Activated T-helper 17 cell treated with anti-CD3 and anti-CD28 coated beads, Interleukin-2, amount 50 U/mL, for 72 hours (primary cell): ENCODE measurements at regions not wholly inside any gene's neighbourhood (a gene's known extent, or its start where the extent isn't known, plus 50 kb on each side); places are given as distances from the start of the nearest gene placed in this dataset.
"Not testable (repeated sequence)": the region's sequence is repeated elsewhere in the genome, so short reads cannot be mapped to it uniquely, and the experiment has no call there.

Experiments
- ATAC-seq: fragments of 150-1000 bp; cut with Tn5 transposase; replicated peaks from 2 replicates; pipeline ENCODE4 v1.10.0; 2021; ENCODE audit warnings: mild to moderate bottlenecking, moderate library complexity
- H3K27ac Mint-ChIP-seq: one replicate; pipeline ENCODE4 v1.8.0; 2022; ENCODE audit warnings: mixed read lengths
- H3K27me3 Mint-ChIP-seq: one replicate; pipeline ENCODE4 v1.8.0; 2022; ENCODE audit warnings: mixed read lengths
- H3K36me3 Mint-ChIP-seq: one replicate; pipeline ENCODE4 v1.8.0; 2022; ENCODE audit warnings: low read depth, mild to moderate bottlenecking, mixed read lengths
- H3K4me1 Mint-ChIP-seq: one replicate; pipeline ENCODE4 v1.8.0; 2022; ENCODE audit warnings: mixed read lengths
- H3K4me3 Mint-ChIP-seq: one replicate; pipeline ENCODE4 v1.8.0; 2022; ENCODE audit warnings: mild to moderate bottlenecking, mixed read lengths
- H3K9me3 Mint-ChIP-seq: one replicate; pipeline ENCODE4 v1.8.0; 2022; ENCODE audit warnings: mixed read lengths

- Mint-ChIP-seq H3K4me1 (no peaks in the 10 kb centered on the region), H3K27me3 (peaks cover 3% of the 10 kb centered on the region), H3K36me3 (no peaks in the 10 kb centered on the region), H3K27ac (no peak overlapping the region), H3K9me3 (no peaks in the 10 kb centered on the region), H3K4me3 (no peak overlapping the region)
- ATAC-seq = no peak
Measured at GRCh38 chr10:117463545-117463920, 79.0 kb upstream of the EMX2 start.

GRCh38 chr10:117462816-117463544 lies 79.6 kb upstream of the EMX2 start:
- ATAC-seq = no peak

GRCh38 chr10:117462424-117462792 lies 80.1 kb upstream of the EMX2 start:
- H3K4me1 Mint-ChIP-seq = no peaks in the 10 kb centered on the region
- peaks cover 9% of the 10 kb centered on the region for H3K27me3 Mint-ChIP-seq
- no peaks in the 10 kb centered on the region for H3K9me3 Mint-ChIP-seq
- H3K27ac Mint-ChIP-seq = no peak overlapping the region
- no peaks in the 10 kb centered on the region for H3K36me3 Mint-ChIP-seq
- ATAC-seq = no peak
- H3K4me3 Mint-ChIP-seq = no peak overlapping the region

More at GRCh38 chr10:117462816-117463544, 79.6 kb upstream of the EMX2 start:
- Mint-ChIP-seq H3K9me3 (no peaks in the 10 kb centered on the region), H3K27ac (no peak overlapping the region), H3K27me3 (peaks cover 7% of the 10 kb centered on the region), H3K36me3 (no peaks in the 10 kb centered on the region), H3K4me1 (no peaks in the 10 kb centered on the region), H3K4me3 (no peak overlapping the region)

GRCh38 chr10:117461766-117462423 lies 80.7 kb upstream of the EMX2 start:
- H3K4me3 Mint-ChIP-seq = no peak overlapping the region
- H3K27ac Mint-ChIP-seq = no peak overlapping the region
- H3K27me3 Mint-ChIP-seq = peaks cover 10% of the 10 kb centered on the region

GRCh38 chr10:117460846-117461765 lies 81.4 kb upstream of the EMX2 start:
- no peak overlapping the region for H3K27ac Mint-ChIP-seq
- no peak overlapping the region for H3K4me3 Mint-ChIP-seq
- ATAC-seq = no peak
- H3K27me3 Mint-ChIP-seq = peaks cover 15% of the 10 kb centered on the region
- H3K9me3 Mint-ChIP-seq = no peaks in the 10 kb centered on the region
- H3K36me3 Mint-ChIP-seq = no peaks in the 10 kb centered on the region
- no peaks in the 10 kb centered on the region for H3K4me1 Mint-ChIP-seq

More at GRCh38 chr10:117461766-117462423, 80.7 kb upstream of the EMX2 start:
- Mint-ChIP-seq H3K9me3 (no peaks in the 10 kb centered on the region), H3K36me3 (no peaks in the 10 kb centered on the region), H3K4me1 (no peaks in the 10 kb centered on the region)
- no peak for ATAC-seq

DNA sequence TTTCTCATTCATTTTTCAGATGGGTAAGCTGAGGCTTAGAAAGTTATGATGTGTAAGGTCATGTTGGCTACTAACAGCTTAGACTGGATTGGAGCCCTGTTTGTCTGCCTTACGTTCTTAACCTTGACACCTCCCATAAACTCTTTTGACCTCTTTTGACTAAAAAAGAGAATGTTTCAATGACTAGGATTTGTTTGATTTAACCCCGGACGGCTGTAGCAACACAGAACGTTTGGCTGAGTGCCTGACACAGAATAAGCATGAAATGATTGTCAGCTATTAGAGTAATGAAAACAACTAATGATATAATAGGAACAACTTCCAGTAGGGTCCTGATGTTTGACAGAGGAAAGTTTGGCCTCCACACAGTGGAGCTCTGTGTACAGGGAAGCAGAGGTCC lies 83.3 kb upstream of the PDZD8 start:
- Mint-ChIP-seq H3K27me3 (peaks cover 21% of the 10 kb centered on the region), H3K4me3 (no peak overlapping the region), H3K4me1 (no peaks in the 10 kb centered on the region), H3K36me3 (no peaks in the 10 kb centered on the region), H3K27ac (no peak overlapping the region), H3K9me3 (no peaks in the 10 kb centered on the region)
- ATAC-seq = no peak

- Mint-ChIP-seq H3K4me1 (no peaks in the 10 kb centered on the region), H3K36me3 (no peaks in the 10 kb centered on the region), H3K27me3 (peaks cover 21% of the 10 kb centered on the region), H3K27ac (no peak overlapping the region), H3K9me3 (no peaks in the 10 kb centered on the region), H3K4me3 (no peak overlapping the region)
- no peak for ATAC-seq
Measured at GRCh38 chr10:117457932-117458331, 82.7 kb upstream of the PDZD8 start.

DNA sequence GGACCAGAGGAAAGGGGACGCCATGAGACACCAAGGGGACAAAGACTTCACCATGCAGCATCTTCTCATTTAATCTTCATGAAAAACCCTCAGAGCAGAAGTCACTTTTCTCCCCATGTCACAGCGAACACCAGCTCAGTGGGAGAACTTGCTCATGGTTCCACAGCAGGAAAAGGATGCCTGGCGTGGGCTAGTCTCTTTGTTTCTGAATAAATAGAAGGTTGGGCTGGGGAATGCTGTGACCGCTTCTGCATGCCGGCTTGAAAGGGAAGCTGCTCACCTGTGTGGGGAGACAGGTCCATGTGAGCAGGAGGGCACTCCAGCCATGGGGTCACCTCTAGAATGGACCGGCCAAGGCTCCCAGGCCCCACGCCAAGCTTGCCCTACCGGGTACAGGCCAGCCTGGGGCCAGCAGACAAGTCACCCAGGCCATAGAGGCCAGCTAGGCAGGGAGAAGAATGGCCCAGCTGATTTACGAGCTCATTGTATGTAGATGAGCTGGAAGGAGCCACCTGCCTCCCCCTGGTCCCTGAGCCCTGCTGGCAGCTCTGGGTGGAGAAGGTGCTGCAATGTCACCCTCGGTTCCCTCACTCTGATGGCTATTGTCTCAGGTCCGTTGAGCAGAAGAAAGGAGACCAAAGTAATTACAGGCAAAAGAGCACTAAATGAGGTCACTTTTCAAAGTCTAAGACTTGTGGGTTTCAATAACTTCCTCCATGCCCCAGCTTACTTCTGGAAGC lies 82.0 kb upstream of the PDZD8 start:
- H3K27me3 Mint-ChIP-seq = peaks cover 24% of the 10 kb centered on the region
- H3K4me1 Mint-ChIP-seq = no peaks in the 10 kb centered on the region
- H3K36me3 Mint-ChIP-seq = no peaks in the 10 kb centered on the region
- ATAC-seq = no peak
- peaks cover 3% of the 10 kb centered on the region for H3K9me3 Mint-ChIP-seq
- H3K4me3 Mint-ChIP-seq = no peak overlapping the region
- no peak overlapping the region for H3K27ac Mint-ChIP-seq

DNA sequence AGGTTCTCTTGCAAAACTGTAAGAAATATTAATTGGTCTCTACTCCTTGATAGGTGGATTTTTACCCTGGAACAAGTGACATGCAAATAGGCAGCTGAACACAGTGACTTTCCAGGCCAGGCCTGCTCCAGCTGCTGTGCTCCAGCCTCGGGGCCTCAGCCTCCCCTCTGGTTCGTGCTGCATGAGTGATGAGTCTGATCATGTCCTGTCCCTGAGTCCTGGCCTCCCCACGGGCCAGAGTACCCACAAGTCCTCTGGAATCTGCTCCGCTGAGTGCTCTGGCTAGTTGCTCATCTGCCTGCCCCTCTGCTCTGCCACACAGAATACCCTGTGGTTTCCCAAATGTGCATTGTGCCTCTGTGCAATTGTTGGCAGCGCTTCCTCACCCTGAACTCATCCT lies 80.1 kb upstream of the PDZD8 start:
- Mint-ChIP-seq H3K4me1 (no peaks in the 10 kb centered on the region), H3K36me3 (no peaks in the 10 kb centered on the region), H3K4me3 (no peak overlapping the region), H3K27me3 (peaks cover 27% of the 10 kb centered on the region), H3K9me3 (peaks cover 3% of the 10 kb centered on the region), H3K27ac (no peak overlapping the region)
- ATAC-seq = no peak

DNA sequence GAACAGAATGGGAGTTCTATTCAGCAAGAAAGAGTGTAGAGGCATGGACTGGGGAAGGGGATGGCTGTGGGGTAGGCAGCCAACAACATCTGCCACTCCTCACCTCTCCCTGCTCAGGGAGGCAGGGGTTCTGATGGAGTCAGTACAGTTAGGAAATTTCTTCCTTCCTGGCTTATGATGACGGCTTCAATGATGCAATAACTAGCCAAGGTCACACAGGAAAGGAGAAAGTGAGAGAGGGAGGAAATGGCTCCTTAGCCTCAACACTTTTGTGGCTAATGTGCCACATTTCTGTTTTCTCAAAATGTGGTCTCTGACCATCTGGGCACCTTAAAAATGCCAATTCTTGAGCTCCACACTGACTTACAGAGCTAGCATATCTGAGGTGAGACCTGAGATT lies 79.3 kb upstream of the PDZD8 start:
- Mint-ChIP-seq H3K4me3 (no peak overlapping the region), H3K27me3 (peaks cover 27% of the 10 kb centered on the region), H3K9me3 (peaks cover 3% of the 10 kb centered on the region), H3K4me1 (no peaks in the 10 kb centered on the region), H3K36me3 (no peaks in the 10 kb centered on the region), H3K27ac (no peak overlapping the region)
- ATAC-seq = no peak

GRCh38 chr10:117453484-117453883 lies 78.2 kb upstream of the PDZD8 start:
- H3K27ac Mint-ChIP-seq, H3K9me3 Mint-ChIP-seq, H3K4me3 Mint-ChIP-seq, H3K36me3 Mint-ChIP-seq, H3K4me1 Mint-ChIP-seq, ATAC-seq: not testable (repeated sequence)
- peaks cover 24% of the 10 kb centered on the region for H3K27me3 Mint-ChIP-seq

DNA sequence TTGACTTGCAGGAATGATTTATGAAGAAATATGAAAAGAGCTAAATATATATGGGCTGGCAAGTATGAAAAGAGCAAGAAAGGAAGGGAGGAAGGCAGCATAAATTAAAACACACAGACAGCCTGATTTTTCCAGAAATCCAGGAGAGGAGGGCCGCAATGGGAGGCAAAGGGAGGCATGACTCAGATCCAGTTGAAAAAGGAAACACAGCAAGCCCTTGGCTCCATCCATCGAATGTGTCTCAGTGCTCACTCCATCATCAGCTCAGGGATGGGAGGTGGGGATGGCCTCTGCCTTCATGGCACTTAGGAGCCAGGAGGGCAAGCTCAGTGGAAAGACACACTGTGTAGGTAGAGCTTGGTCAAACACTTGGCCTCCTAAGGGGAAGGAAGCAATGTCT lies 75.7 kb upstream of the PDZD8 start:
- H3K36me3 Mint-ChIP-seq = no peaks in the 10 kb centered on the region
- H3K27ac Mint-ChIP-seq = no peak overlapping the region
- peaks cover 16% of the 10 kb centered on the region for H3K27me3 Mint-ChIP-seq
- ATAC-seq = no peak
- H3K4me3 Mint-ChIP-seq = no peak overlapping the region
- H3K4me1 Mint-ChIP-seq = no peaks in the 10 kb centered on the region
- peaks cover 17% of the 10 kb centered on the region for H3K9me3 Mint-ChIP-seq

DNA sequence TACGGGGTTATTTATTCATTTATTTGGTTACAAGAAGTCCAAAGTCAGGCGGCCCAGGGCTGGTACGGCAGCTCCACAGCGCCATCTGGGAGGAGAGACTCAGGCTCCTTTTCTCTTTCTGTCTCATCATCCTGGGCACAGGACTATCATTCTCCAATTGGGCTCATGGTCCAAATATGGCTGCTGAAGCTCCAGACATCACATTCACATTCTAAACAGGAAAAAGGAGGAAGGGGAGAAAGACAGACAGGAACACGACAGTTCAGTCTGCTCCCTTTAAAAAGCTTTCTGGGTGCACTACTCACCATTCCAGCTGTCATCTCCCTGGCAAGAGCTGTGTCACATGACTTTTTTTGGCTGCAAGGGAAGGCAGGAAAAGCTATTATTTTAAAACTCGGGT lies 74.4 kb upstream of the PDZD8 start:
- Mint-ChIP-seq H3K27ac (no peak overlapping the region), H3K9me3 (peaks cover 28% of the 10 kb centered on the region), H3K4me3 (no peak overlapping the region), H3K4me1 (no peaks in the 10 kb centered on the region), H3K36me3 (no peaks in the 10 kb centered on the region), H3K27me3 (peaks cover 19% of the 10 kb centered on the region)
- ATAC-seq = no peak

GRCh38 chr10:117448802-117449201 lies 73.6 kb upstream of the PDZD8 start:
- Mint-ChIP-seq H3K4me3 (no peak overlapping the region), H3K4me1 (no peaks in the 10 kb centered on the region), H3K27ac (no peak overlapping the region), H3K9me3 (peaks cover 28% of the 10 kb centered on the region), H3K36me3 (no peaks in the 10 kb centered on the region), H3K27me3 (peaks cover 20% of the 10 kb centered on the region)
- ATAC-seq = no peak
